PC-9 (cell line): ENCODE measurements at regions not wholly inside any gene's neighbourhood (a gene's known extent, or its start where the extent isn't known, plus 50 kb on each side); places are given as distances from the start of the nearest gene placed in this dataset.

Source experiments
- BruUV-seq: library from RNA; stranded (reverse); fragments of 400-500 nt; replicated peaks from 2 replicates; lab custom pipeline; 2021; lab: Mats Ljungman, UMichigan
- CTCF ChIA-PET: fragments of 300-600 bp; sonication (Branson Sonifier 250); formaldehyde crosslinking; loops from one replicate; lab custom pipeline; 2022; ENCODE audit warnings: antibody characterized with exemption; lab: Charles Lee
- POLR2A ChIA-PET: fragments of 300-600 bp; sonication (Branson Sonifier 250); formaldehyde crosslinking; loops from one replicate; lab custom pipeline; 2022; ENCODE audit warnings: antibody characterized with exemption; ENCODE audit not compliant: unreplicated experiment; lab: Charles Lee
- DNase-seq, 2 experiments: peaks; one replicate each; pipeline versions ENCODE4 v3.0.0 to v3.0.0-alpha.2; 2015 to 2022; ENCODE audit warnings: mixed read lengths in 1 of 2
- H2AFZ ChIP-seq: fragments of 200-600 bp; sonication (generic); 2 replicates; pipeline ENCODE4 v1.8.1; 2017; ENCODE audit warnings: antibody characterized with exemption
- H3F3A ChIP-seq: fragments of 200-600 bp; sonication (generic); 2 replicates; pipeline ENCODE4 v1.8.1; 2017; ENCODE audit warnings: antibody characterized with exemption, mild to moderate bottlenecking, low read depth; ENCODE audit not compliant: insufficient read depth
- H3K27ac ChIP-seq: fragments of 200-600 bp; sonication (generic); 2 replicates; pipeline ENCODE4 v1.6.1; 2016; ENCODE audit warnings: mixed run types
- H3K27me3 ChIP-seq: fragments of 200-600 bp; sonication (generic); 2 replicates; pipeline ENCODE4 v1.6.1; 2016; ENCODE audit warnings: low read depth, mixed run types; ENCODE audit not compliant: insufficient read depth
- H3K36me3 ChIP-seq: fragments of 200-600 bp; sonication (generic); 2 replicates; pipeline ENCODE4 v1.6.1; 2016; ENCODE audit warnings: low read depth, mixed run types
- H3K4me1 ChIP-seq: fragments of 200-600 bp; sonication (generic); replicated peaks from 2 replicates; pipeline ENCODE4 v1.6.1; 2016; ENCODE audit warnings: mixed run types; ENCODE audit not compliant: insufficient read depth
- H3K4me2 ChIP-seq: fragments of 200-600 bp; sonication (generic); 2 replicates; pipeline ENCODE4 v1.6.1; 2017; ENCODE audit warnings: mixed run types
- H3K4me3 ChIP-seq: fragments of 200-600 bp; sonication (generic); 2 replicates; pipeline ENCODE4 v1.6.1; 2016; ENCODE audit warnings: mixed run types
- H3K79me2 ChIP-seq: fragments of 200-600 bp; sonication (generic); 2 replicates; pipeline ENCODE4 v1.6.1; 2017; ENCODE audit warnings: low read depth, mixed run types
- H3K9me2 ChIP-seq: fragments of 200-600 bp; sonication (generic); 2 replicates; pipeline ENCODE4 v1.8.1; 2017; ENCODE audit warnings: mild to moderate bottlenecking; ENCODE audit not compliant: insufficient read depth
- H3K9me3 ChIP-seq: fragments of 200-600 bp; sonication (generic); 2 replicates; pipeline ENCODE4 v1.8.1; 2016; ENCODE audit warnings: low read depth; ENCODE audit not compliant: insufficient read depth
- H4K20me1 ChIP-seq: fragments of 200-600 bp; sonication (generic); 2 replicates; pipeline ENCODE4 v1.8.1; 2017; ENCODE audit not compliant: insufficient read depth
- CTCF ChIP-seq: fragments of 200-600 bp; sonication (generic); conservative IDR thresholded peaks from 2 replicates; pipeline ENCODE4 v1.6.1; 2017; ENCODE audit warnings: mixed run types, antibody characterized with exemption, mild to moderate bottlenecking, moderate library complexity
- EZH2 ChIP-seq: fragments of 200-600 bp; sonication (generic); IDR thresholded peaks from 2 replicates; pipeline ENCODE4 v1.8.0; 2017; ENCODE audit warnings: antibody characterized with exemption, low read depth
- intact Hi-C: fragments of 100-400 bp; cut with micrococcal nuclease; formaldehyde crosslinking; loops from one replicate; pipeline ENCODE4 v1.10.0; 2022; ENCODE audit not compliant: unreplicated experiment

GRCh38 chr1:217135987-217136894 is 413.0 kb upstream of the ESRRG start:
- Histone ChIP-seq H3K27me3 (0 out of 2 replicates have a peak, but pooled peaks cover 3% of the 10 kb centered on the region), H3K4me1 (no peaks in the 10 kb centered on the region), H4K20me1 (no peaks in the 10 kb centered on the region), H2AFZ (no peak overlapping the region), H3K79me2 (no peaks in the 10 kb centered on the region), H3F3A (no peaks in the 10 kb centered on the region), H3K9me3 (no peaks in the 10 kb centered on the region), H3K4me2 (no peak overlapping the region), H3K9me2 (no peaks in the 10 kb centered on the region), H3K4me3 (no peak overlapping the region), H3K36me3 (no peaks in the 10 kb centered on the region), H3K27ac (no peak overlapping the region)
- intact Hi-C loops, result no loop called here
- ChIA-PET CTCF (no interaction called here), POLR2A (no interaction called here)
- no TSS peak for BruUV-seq
- DNase-seq, result no peak
- no peak for TF ChIP-seq EZH2
- no peak for TF ChIP-seq CTCF

- no peak overlapping the region for H2AFZ ChIP-seq
- no TSS peak for BruUV-seq
- TF ChIP-seq EZH2 (no peak), CTCF (no peak)
- H3K36me3 ChIP-seq, result no peaks in the 10 kb centered on the region
- DNase-seq, result no peak
- no peaks in the 10 kb centered on the region for H3K9me3 ChIP-seq
- no peaks in the 10 kb centered on the region for H3K4me1 ChIP-seq
- POLR2A ChIA-PET, result no interaction called here
- H3K4me3 ChIP-seq, result no peak overlapping the region
- 0 out of 2 replicates have a peak, but pooled peaks cover 3% of the 10 kb centered on the region for H3K27me3 ChIP-seq
- no peaks in the 10 kb centered on the region for H3F3A ChIP-seq
- H3K79me2 ChIP-seq, result no peaks in the 10 kb centered on the region
- H3K27ac ChIP-seq, result no peak overlapping the region
- H3K4me2 ChIP-seq, result no peak overlapping the region
- H4K20me1 ChIP-seq, result no peaks in the 10 kb centered on the region
- CTCF ChIA-PET, result no interaction called here
- intact Hi-C loops, result no loop called here
- no peaks in the 10 kb centered on the region for H3K9me2 ChIP-seq
Observed at GRCh38 chr1:217135569-217135915, 412.3 kb upstream of the ESRRG start.

GRCh38 chr1:217134857-217135568 is 411.8 kb upstream of the ESRRG start:
- intact Hi-C loops, result no loop called here
- H3K4me2 ChIP-seq, result no peak overlapping the region
- H3K79me2 ChIP-seq, result no peaks in the 10 kb centered on the region
- no TSS peak for BruUV-seq
- TF ChIP-seq CTCF (no peak), EZH2 (no peak)
- DNase-seq, result no peak
- H4K20me1 ChIP-seq, result no peaks in the 10 kb centered on the region
- no peaks in the 10 kb centered on the region for H3F3A ChIP-seq
- H3K4me1 ChIP-seq, result no peaks in the 10 kb centered on the region
- no peaks in the 10 kb centered on the region for H3K9me3 ChIP-seq
- POLR2A ChIA-PET, result no interaction called here
- no peaks in the 10 kb centered on the region for H3K9me2 ChIP-seq
- H3K27ac ChIP-seq, result no peak overlapping the region
- 0 out of 2 replicates have a peak, but pooled peaks cover 3% of the 10 kb centered on the region for H3K27me3 ChIP-seq
- no peak overlapping the region for H3K4me3 ChIP-seq
- H2AFZ ChIP-seq, result no peak overlapping the region
- CTCF ChIA-PET, result no interaction called here
- no peaks in the 10 kb centered on the region for H3K36me3 ChIP-seq
